ENCODE measurements at regions not wholly inside any gene's neighbourhood (a gene's known extent, or its start where the extent isn't known, plus 50 kb on each side); places are given as distances from the start of the nearest gene placed in this dataset.

- no peak for TF ChIP-seq CTCF (IDR thresholded peaks at IDR 0.05)
- TF ChIP-seq ZFX (IDR thresholded peaks at IDR 0.05; ENCODE audit: borderline replicate concordance), result no peak
- no peak overlapping the region for H3K27ac ChIP-seq
Observed at GRCh38 chr3:30368978-30369377, 237.4 kb upstream of the TGFBR2 start.

- TF ChIP-seq CTCF (IDR thresholded peaks at IDR 0.05) (no peak), ZFX (IDR thresholded peaks at IDR 0.05; ENCODE audit: borderline replicate concordance) (no peak)
- H3K27ac ChIP-seq, result no peak overlapping the region
Observed at GRCh38 chr3:30370681-30371271, 235.6 kb upstream of the TGFBR2 start.

GRCh38 chr3:30372837-30373236 lies 233.6 kb upstream of the TGFBR2 start:
- H3K27ac ChIP-seq, result no peak overlapping the region
- no peak for TF ChIP-seq ZFX (IDR thresholded peaks at IDR 0.05; ENCODE audit: borderline replicate concordance)
- TF ChIP-seq CTCF (IDR thresholded peaks at IDR 0.05), result no peak

- no peak overlapping the region for H3K27ac ChIP-seq
- TF ChIP-seq ZFX (IDR thresholded peaks at IDR 0.05; ENCODE audit: borderline replicate concordance) (no peak), CTCF (IDR thresholded peaks at IDR 0.05) (no peak)
Observed at GRCh38 chr3:30384546-30385072, 221.8 kb upstream of the TGFBR2 start.

GRCh38 chr3:30393079-30393478 lies 213.3 kb upstream of the TGFBR2 start:
- TF ChIP-seq CTCF (IDR thresholded peaks at IDR 0.05) (no peak), ZFX (IDR thresholded peaks at IDR 0.05; ENCODE audit: borderline replicate concordance) (no peak)

GRCh38 chr3:30397030-30397429 lies 209.4 kb upstream of the TGFBR2 start:
- TF ChIP-seq ZFX (IDR thresholded peaks at IDR 0.05; ENCODE audit: borderline replicate concordance) (no peak), CTCF (IDR thresholded peaks at IDR 0.05) (no peak)
- H3K27ac ChIP-seq, result no peak overlapping the region

More at GRCh38 chr3:30393079-30393478, 213.3 kb upstream of the TGFBR2 start:
- H3K27ac ChIP-seq, result no peak overlapping the region

- H3K27ac ChIP-seq, result no peak overlapping the region
- TF ChIP-seq ZFX (IDR thresholded peaks at IDR 0.05; ENCODE audit: borderline replicate concordance) (no peak), CTCF (IDR thresholded peaks at IDR 0.05) (no peak)
Observed at GRCh38 chr3:30399394-30400181, 206.8 kb upstream of the TGFBR2 start.

Measured in 22Rv1 (cell line).